ENCODE measurements at regions not wholly inside any gene's neighbourhood (a gene's known extent, or its start where the extent isn't known, plus 50 kb on each side); places are given as distances from the start of the nearest gene placed in this dataset.

- Histone ChIP-seq H3K27me3 (no peaks in the 10 kb centered on the region), H3K9me3 (peaks cover 0 to 3% of the 10 kb centered on the region in 2 donors), H3K36me3 (no peaks in the 10 kb centered on the region), H3K4me3 (no peak overlapping the region), H3K27ac (no peak overlapping the region), H3K4me1 (no peaks in the 10 kb centered on the region)
- TF ChIP-seq CTCF (IDR thresholded peaks at IDR 0.05), result no peak
- intact Hi-C loops (cut with DNase I), result no loop called here
- DNase-seq (ENCODE audit: low spot score in 2 of 2), result no peak
These were observed 452.4 kb upstream of the RGPD4 start for GRCh38 chr2:107374249-107374648.

GRCh38 chr2:107376909-107377308, 449.8 kb upstream of the RGPD4 start:
- intact Hi-C loops (cut with DNase I), result no loop called here
- no peak overlapping the region for H3K27ac ChIP-seq

GRCh38 chr2:107380912-107381311, 445.8 kb upstream of the RGPD4 start:
- Histone ChIP-seq H3K27ac (no peak overlapping the region), H3K4me3 (no peak overlapping the region), H3K9me3 (no peaks in the 10 kb centered on the region), H3K4me1 (no peaks in the 10 kb centered on the region), H3K27me3 (no peaks in the 10 kb centered on the region), H3K36me3 (no peaks in the 10 kb centered on the region)
- intact Hi-C loops (cut with DNase I), result no loop called here
- DNase-seq (ENCODE audit: low spot score in 2 of 2), result no peak
- TF ChIP-seq CTCF (IDR thresholded peaks at IDR 0.05), result no peak

More at GRCh38 chr2:107376909-107377308, 449.8 kb upstream of the RGPD4 start:
- H3K36me3 ChIP-seq, result no peaks in the 10 kb centered on the region
- TF ChIP-seq CTCF (IDR thresholded peaks at IDR 0.05), result no peak
- H3K4me3 ChIP-seq, result no peak overlapping the region
- H3K4me1 ChIP-seq, result no peaks in the 10 kb centered on the region
- no peak for DNase-seq (ENCODE audit: low spot score in 2 of 2)
- H3K9me3 ChIP-seq, result no peaks in the 10 kb centered on the region
- no peaks in the 10 kb centered on the region for H3K27me3 ChIP-seq

- no peaks in the 10 kb centered on the region for H3K9me3 ChIP-seq
- DNase-seq (ENCODE audit: low spot score in 2 of 2), result no peak
- no peaks in the 10 kb centered on the region for H3K27me3 ChIP-seq
- no peaks in the 10 kb centered on the region for H3K4me1 ChIP-seq
- no peak overlapping the region for H3K27ac ChIP-seq
- intact Hi-C loops (cut with DNase I), result no loop called here
- no peaks in the 10 kb centered on the region for H3K36me3 ChIP-seq
- no peak overlapping the region for H3K4me3 ChIP-seq
- TF ChIP-seq CTCF (IDR thresholded peaks at IDR 0.05), result no peak
These were observed 443.0 kb upstream of the RGPD4 start for GRCh38 chr2:107383691-107384090.

- no peaks in the 10 kb centered on the region for H3K27me3 ChIP-seq
- no peaks in the 10 kb centered on the region for H3K4me1 ChIP-seq
- no peak for DNase-seq (ENCODE audit: low spot score in 2 of 2)
- no peaks in the 10 kb centered on the region for H3K9me3 ChIP-seq
- H3K36me3 ChIP-seq, result no peaks in the 10 kb centered on the region
- no peak overlapping the region for H3K27ac ChIP-seq
- no peak overlapping the region for H3K4me3 ChIP-seq
- intact Hi-C loops (cut with DNase I), result no loop called here
- TF ChIP-seq CTCF (IDR thresholded peaks at IDR 0.05), result no peak
These were observed 442.3 kb upstream of the RGPD4 start for GRCh38 chr2:107384422-107384821.

- no peaks in the 10 kb centered on the region for H3K9me3 ChIP-seq
- intact Hi-C loops (cut with DNase I), result no loop called here
- no peak for DNase-seq (ENCODE audit: low spot score in 2 of 2)
- no peak for TF ChIP-seq CTCF (IDR thresholded peaks at IDR 0.05)
- no peak overlapping the region for H3K27ac ChIP-seq
- H3K36me3 ChIP-seq, result no peaks in the 10 kb centered on the region
- H3K4me3 ChIP-seq, result no peak overlapping the region
- no peaks in the 10 kb centered on the region for H3K27me3 ChIP-seq
- no peaks in the 10 kb centered on the region for H3K4me1 ChIP-seq
These were observed 440.8 kb upstream of the RGPD4 start for GRCh38 chr2:107385921-107386320.
